ENCODE measurements at regions not wholly inside any gene's neighbourhood (a gene's known extent, or its start where the extent isn't known, plus 50 kb on each side); places are given as distances from the start of the nearest gene placed in this dataset.

DNA sequence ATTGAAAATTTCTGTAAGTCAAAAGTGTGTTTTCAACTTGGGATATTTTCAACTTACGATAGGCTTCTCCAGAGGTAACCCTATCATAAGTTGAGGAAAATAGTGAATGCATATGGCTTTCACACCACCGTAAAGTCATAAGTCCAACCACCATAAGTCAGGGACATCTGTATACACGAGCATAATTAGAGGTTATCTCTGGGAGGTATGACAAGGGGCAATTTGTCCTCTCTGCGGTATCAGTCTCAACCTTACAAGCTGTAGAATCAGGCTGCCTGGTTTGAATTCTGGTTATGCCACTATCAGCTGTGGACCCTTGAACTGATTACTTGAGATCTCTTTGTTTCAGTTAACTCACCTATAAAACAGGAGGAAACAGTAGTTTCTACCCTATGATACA, 202.9 kb upstream of the JARID2 start:
- 97 to 99% methylated on average over 4 of the region's 4 CpGs for WGBS, 2 experiments

DNA sequence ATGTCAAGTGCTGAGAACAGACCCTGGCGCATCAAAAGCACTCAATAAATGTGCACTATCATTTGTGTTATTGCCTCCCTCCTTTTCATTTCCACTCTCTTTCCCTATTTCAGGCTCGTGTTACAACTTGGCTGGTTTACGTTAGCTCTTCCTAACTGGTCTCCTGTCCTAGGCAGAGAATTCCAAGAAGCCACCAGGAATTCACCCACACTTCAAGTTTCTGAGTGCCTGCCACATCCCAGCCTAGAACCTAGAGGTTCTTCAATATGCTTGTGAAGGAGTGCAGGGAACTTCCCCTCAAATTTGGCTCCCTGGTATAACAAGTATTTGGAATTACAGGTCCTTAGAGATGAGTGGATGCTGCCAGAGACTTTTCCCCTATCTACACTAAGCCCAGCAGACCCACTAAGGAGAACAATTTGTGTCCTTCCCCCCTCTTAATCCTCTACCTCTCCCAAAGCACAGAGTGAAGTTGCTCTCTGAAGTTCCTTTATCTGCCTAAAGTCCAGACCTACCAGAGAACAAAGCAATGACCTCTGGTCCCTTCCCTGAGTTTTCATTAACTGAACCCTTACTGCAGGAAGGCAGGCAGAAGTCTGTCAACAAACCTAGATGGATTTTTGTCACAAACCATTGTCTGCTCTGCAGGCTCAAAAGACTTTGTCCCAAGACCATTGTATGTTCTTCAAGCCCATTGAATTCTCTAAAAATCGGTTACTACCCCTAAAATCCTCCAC, 201.6 kb upstream of the JARID2 start:
- H3K9me3 ChIP-seq (ENCODE audit: control insufficient read depth, low read length): no peaks in the 10 kb centered on the region
- H3K36me3 ChIP-seq (ENCODE audit: control insufficient read depth, insufficient read depth, low read length): no peaks in the 10 kb centered on the region
- WGBS, 2 experiments: 83% methylated on average over 4 of the region's 4 CpGs
- no peaks in the 10 kb centered on the region for H3K4me1 ChIP-seq (ENCODE audit: control insufficient read depth, insufficient read depth, low read length)
- no peaks in the 10 kb centered on the region for H3K27me3 ChIP-seq (ENCODE audit: control insufficient read depth, insufficient read depth, low read length, poor library complexity, severe bottlenecking)
- H3K27ac ChIP-seq (ENCODE audit: insufficient read depth, low read depth, low read length, poor library complexity, severe bottlenecking): no peak overlapping the region
- no peak overlapping the region for H3K4me3 ChIP-seq (ENCODE audit: insufficient read depth, low read depth, low read length)

More for the DNA sequence above, 202.9 kb upstream of the JARID2 start:
- no peaks in the 10 kb centered on the region for H3K9me3 ChIP-seq (ENCODE audit: control insufficient read depth, low read length)
- no peaks in the 10 kb centered on the region for H3K27me3 ChIP-seq (ENCODE audit: control insufficient read depth, insufficient read depth, low read length, poor library complexity, severe bottlenecking)
- no peaks in the 10 kb centered on the region for H3K4me1 ChIP-seq (ENCODE audit: control insufficient read depth, insufficient read depth, low read length)
- H3K36me3 ChIP-seq (ENCODE audit: control insufficient read depth, insufficient read depth, low read length): no peaks in the 10 kb centered on the region
- H3K27ac ChIP-seq (ENCODE audit: insufficient read depth, low read depth, low read length, poor library complexity, severe bottlenecking): no peak overlapping the region
- H3K4me3 ChIP-seq (ENCODE audit: insufficient read depth, low read depth, low read length): no peak overlapping the region

DNA sequence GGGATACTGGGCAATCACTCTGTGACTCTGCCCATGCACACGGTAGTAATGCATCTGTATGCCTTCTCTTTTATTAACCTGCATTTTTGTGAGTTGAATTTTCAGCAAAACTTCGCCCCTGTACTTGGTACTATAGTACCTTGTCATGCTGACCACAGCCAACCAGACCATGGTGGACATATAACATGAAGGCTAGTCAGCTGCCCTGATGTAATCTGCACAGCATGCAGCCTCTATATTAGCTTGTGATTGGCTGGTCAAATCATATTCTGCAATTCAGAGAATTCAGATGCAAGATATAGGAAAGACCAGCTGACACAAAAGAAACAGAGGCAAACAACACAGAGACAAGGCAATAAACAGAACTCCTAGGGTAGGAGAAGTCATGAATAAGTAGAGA, 200.9 kb upstream of the JARID2 start:
- no peaks in the 10 kb centered on the region for H3K9me3 ChIP-seq (ENCODE audit: control insufficient read depth, low read length)
- H3K4me1 ChIP-seq (ENCODE audit: control insufficient read depth, insufficient read depth, low read length): no peaks in the 10 kb centered on the region
- H3K36me3 ChIP-seq (ENCODE audit: control insufficient read depth, insufficient read depth, low read length): no peaks in the 10 kb centered on the region
- H3K4me3 ChIP-seq (ENCODE audit: insufficient read depth, low read depth, low read length): no peak overlapping the region
- no peaks in the 10 kb centered on the region for H3K27me3 ChIP-seq (ENCODE audit: control insufficient read depth, insufficient read depth, low read length, poor library complexity, severe bottlenecking)
- H3K27ac ChIP-seq (ENCODE audit: insufficient read depth, low read depth, low read length, poor library complexity, severe bottlenecking): no peak overlapping the region
- WGBS, 2 experiments: 87 to 96% methylated on average over 2 of the region's 2 CpGs

DNA sequence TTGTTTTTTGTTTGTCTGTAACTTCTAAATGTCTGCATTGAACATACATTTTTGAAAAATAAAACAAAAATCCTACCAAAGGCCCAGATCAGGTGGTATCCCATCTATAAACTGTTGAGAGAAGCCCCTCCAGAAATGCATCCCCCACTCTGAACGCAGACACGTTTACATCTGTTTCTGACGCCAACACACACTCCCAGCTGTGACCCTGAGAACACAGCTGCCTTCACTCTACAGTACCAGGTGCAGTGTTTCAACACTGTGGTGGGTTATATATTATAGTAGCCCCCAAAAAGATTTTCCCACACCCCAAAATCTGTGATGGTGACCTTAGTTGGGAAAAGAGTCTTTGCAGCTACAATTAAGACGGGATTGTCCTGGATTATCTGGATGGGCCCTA, 199.1 kb upstream of the JARID2 start:
- H3K27ac ChIP-seq (ENCODE audit: insufficient read depth, low read depth, low read length, poor library complexity, severe bottlenecking): no peak overlapping the region
- H3K4me1 ChIP-seq (ENCODE audit: control insufficient read depth, insufficient read depth, low read length): no peaks in the 10 kb centered on the region
- no peaks in the 10 kb centered on the region for H3K36me3 ChIP-seq (ENCODE audit: control insufficient read depth, insufficient read depth, low read length)
- H3K4me3 ChIP-seq (ENCODE audit: insufficient read depth, low read depth, low read length): no peak overlapping the region
- 92 to 94% methylated on average over 4 of the region's 4 CpGs for WGBS, 2 experiments
- H3K9me3 ChIP-seq (ENCODE audit: control insufficient read depth, low read length): no peaks in the 10 kb centered on the region
- H3K27me3 ChIP-seq (ENCODE audit: control insufficient read depth, insufficient read depth, low read length, poor library complexity, severe bottlenecking): no peaks in the 10 kb centered on the region

DNA sequence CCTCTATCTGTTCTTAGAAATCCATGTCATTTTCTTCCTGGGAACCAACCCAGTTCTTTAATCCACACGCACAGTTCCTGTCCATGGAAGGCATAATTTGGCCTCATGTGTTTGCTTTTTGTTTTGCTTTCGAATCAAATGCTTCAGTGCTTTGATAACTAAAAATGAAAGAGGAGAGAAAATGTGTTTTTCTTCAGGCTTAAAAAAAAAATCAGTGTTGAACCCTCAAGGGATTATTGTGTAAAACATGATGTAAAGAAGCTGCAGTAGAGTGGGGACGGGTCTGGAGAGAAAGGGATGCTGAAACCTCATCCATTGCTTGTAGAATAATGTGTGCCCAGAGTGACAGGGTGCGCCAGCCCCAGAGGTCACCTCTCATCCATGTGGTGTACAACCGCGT, 197.5 kb upstream of the JARID2 start:
- Histone ChIP-seq H3K4me3 (ENCODE audit: insufficient read depth, low read depth, low read length) (no peak overlapping the region), H3K27me3 (ENCODE audit: control insufficient read depth, insufficient read depth, low read length, poor library complexity, severe bottlenecking) (no peaks in the 10 kb centered on the region), H3K9me3 (ENCODE audit: control insufficient read depth, low read length) (no peaks in the 10 kb centered on the region), H3K4me1 (ENCODE audit: control insufficient read depth, insufficient read depth, low read length) (no peaks in the 10 kb centered on the region), H3K36me3 (ENCODE audit: control insufficient read depth, insufficient read depth, low read length) (no peaks in the 10 kb centered on the region), H3K27ac (ENCODE audit: insufficient read depth, low read depth, low read length, poor library complexity, severe bottlenecking) (no peak overlapping the region)
- 94 to 95% methylated on average over 6 of the region's 6 CpGs for WGBS, 2 experiments

DNA sequence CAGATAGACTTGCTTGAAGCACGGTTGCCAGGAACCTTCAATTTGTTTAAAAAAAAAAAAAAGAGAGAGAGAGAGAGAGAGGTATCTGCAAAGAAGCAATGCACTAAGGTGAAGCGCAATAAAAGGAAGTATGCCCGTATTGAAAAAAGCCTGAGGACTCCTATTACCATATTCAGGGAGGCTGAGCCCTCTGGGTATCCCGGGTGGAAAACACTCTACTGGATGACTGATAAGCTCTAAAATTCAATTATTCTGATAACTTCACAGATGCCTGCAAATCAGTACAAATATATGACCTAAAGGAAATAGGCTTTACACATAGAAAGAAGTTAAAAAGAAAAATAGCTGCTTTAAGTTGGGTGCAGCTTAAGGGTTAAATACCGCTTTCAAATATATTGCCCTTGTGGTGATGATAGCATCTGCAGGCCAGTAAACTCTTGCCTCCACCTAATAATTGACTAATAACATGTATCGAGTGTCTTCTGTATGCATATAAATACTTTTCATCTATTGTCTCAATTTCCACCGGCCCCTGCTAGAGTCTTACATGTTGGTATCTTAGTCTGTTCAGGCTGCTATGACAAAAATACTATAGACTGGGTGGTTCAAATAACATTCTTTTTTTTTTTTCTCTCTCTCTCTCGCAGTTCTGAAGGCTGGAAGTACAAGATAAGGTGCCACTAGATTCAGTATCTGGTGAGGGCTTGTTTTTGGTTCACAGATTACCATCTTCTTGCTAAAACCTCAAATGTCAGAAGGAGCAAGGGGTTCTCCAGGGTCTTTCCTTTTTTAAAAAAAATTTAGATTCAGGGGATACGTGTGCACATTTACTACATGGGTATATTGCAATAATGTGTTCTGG, 187.4 kb upstream of the JARID2 start:
- no peaks in the 10 kb centered on the region for H3K27me3 ChIP-seq (ENCODE audit: control insufficient read depth, insufficient read depth, low read length, poor library complexity, severe bottlenecking)
- WGBS, 2 experiments: 89 to 94% methylated on average over 7 to 9 of the region's 9 CpGs
- no peaks in the 10 kb centered on the region for H3K9me3 ChIP-seq (ENCODE audit: control insufficient read depth, low read length)
- no peak overlapping the region for H3K27ac ChIP-seq (ENCODE audit: insufficient read depth, low read depth, low read length, poor library complexity, severe bottlenecking)
- no peaks in the 10 kb centered on the region for H3K36me3 ChIP-seq (ENCODE audit: control insufficient read depth, insufficient read depth, low read length)
- H3K4me3 ChIP-seq (ENCODE audit: insufficient read depth, low read depth, low read length): no peak overlapping the region
- no peaks in the 10 kb centered on the region for H3K4me1 ChIP-seq (ENCODE audit: control insufficient read depth, insufficient read depth, low read length)

DNA sequence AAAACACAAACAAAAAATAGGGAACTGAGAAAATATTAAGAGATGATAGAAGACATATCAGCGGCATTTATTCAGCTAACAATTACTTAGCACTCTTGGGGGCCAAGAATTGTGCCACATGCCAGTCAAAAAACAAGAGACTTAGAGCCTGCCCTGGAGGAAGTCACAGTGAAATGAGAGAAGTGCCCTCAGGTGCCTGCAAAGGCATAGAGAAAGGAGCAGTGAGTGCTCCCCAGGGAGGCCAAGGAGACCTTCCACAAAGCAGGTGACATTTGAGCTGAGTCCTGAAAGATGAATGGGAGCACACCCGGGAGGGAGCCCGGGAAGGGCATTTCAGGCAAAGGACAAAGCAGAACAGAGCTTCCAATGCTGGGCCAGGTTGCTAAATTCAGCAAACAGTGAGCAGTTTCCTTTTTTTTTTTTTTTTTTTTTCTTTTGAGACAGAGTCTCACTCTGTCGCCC, 184.7 kb upstream of the JARID2 start:
- no peaks in the 10 kb centered on the region for H3K9me3 ChIP-seq (ENCODE audit: control insufficient read depth, low read length)
- no peaks in the 10 kb centered on the region for H3K36me3 ChIP-seq (ENCODE audit: control insufficient read depth, insufficient read depth, low read length)
- WGBS, 2 experiments: 27 to 28% methylated on average over 4 of the region's 4 CpGs
- no peak overlapping the region for H3K27ac ChIP-seq (ENCODE audit: insufficient read depth, low read depth, low read length, poor library complexity, severe bottlenecking)
- no peak overlapping the region for H3K4me3 ChIP-seq (ENCODE audit: insufficient read depth, low read depth, low read length)
- H3K27me3 ChIP-seq (ENCODE audit: control insufficient read depth, insufficient read depth, low read length, poor library complexity, severe bottlenecking): no peaks in the 10 kb centered on the region
- H3K4me1 ChIP-seq (ENCODE audit: control insufficient read depth, insufficient read depth, low read length): no peaks in the 10 kb centered on the region

DNA sequence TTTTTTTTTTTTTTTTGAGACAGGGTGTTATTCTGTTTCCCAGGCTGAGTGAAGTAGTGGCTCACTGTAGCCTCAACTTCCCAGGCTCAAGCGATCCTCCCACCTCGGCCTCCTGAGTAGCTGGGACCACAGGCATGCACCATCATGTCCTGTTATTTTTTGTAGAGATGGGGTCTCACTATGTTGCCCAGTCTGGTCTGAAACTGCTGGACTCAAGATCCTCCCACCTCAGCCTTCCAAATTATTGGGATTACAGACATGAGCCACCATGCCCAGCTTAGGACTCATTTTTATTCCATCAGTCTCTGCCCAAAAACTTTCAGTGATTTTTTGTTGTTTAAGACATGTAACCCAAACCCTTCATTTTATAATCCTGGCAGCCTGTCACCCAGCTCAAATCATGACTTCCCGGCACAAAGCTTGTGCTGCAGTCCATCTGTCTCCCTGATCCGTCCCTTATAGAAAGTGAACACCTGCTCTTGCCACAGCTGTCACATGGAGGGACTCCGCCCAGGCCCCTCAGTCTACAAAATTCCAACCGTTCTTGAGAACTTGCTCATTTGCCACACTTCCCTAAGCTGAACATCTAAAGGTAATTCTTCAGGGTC, 183.9 kb upstream of the JARID2 start:
- no peak overlapping the region for H3K27ac ChIP-seq (ENCODE audit: insufficient read depth, low read depth, low read length, poor library complexity, severe bottlenecking)
- no peak overlapping the region for H3K4me3 ChIP-seq (ENCODE audit: insufficient read depth, low read depth, low read length)
- 93% methylated on average over 6 of the region's 6 CpGs for WGBS, 2 experiments
- H3K27me3 ChIP-seq (ENCODE audit: control insufficient read depth, insufficient read depth, low read length, poor library complexity, severe bottlenecking): no peaks in the 10 kb centered on the region
- H3K36me3 ChIP-seq (ENCODE audit: control insufficient read depth, insufficient read depth, low read length): no peaks in the 10 kb centered on the region
- H3K4me1 ChIP-seq (ENCODE audit: control insufficient read depth, insufficient read depth, low read length): no peaks in the 10 kb centered on the region
- no peaks in the 10 kb centered on the region for H3K9me3 ChIP-seq (ENCODE audit: control insufficient read depth, low read length)

DNA sequence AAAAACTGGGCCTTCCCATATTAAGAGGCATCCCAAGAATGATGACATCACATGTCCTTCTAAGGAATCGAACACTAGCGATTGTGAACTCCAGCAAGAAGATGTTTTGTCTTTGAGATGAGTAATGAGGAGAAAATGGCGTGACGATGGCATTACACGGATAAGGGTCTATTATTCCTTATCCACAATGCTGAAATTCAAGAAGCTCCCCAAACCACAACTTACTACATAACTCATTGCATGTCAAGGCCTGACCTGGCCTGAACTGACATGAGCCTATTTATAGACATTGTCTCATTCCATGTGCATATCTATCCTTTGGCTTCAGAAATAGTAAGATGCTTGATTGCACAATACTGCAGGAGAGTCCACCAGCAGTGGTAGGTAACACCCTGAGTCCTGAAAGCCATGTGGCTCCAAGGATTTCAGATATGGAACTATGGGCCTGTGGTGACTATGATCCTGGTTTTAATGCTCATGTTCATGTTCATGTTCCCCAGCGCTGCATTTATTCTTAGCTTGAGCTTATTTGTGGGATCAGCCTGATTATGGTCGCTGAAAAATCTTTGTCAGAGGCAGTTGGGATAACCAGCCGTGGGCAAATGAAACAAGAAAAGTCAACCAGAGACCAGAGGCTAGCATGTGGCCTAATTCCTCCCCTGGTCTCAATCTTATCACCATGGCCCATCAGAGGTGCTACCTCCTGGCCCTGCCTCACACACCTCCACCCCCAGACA, 183.2 kb upstream of the JARID2 start:
- H3K4me3 ChIP-seq (ENCODE audit: insufficient read depth, low read depth, low read length): no peak overlapping the region
- no peak overlapping the region for H3K27ac ChIP-seq (ENCODE audit: insufficient read depth, low read depth, low read length, poor library complexity, severe bottlenecking)
- no peaks in the 10 kb centered on the region for H3K27me3 ChIP-seq (ENCODE audit: control insufficient read depth, insufficient read depth, low read length, poor library complexity, severe bottlenecking)
- no peaks in the 10 kb centered on the region for H3K9me3 ChIP-seq (ENCODE audit: control insufficient read depth, low read length)
- 94% methylated on average over 8 of the region's 8 CpGs for whole genome bisulfite sequencing, 2 experiments
- H3K36me3 ChIP-seq (ENCODE audit: control insufficient read depth, insufficient read depth, low read length): no peaks in the 10 kb centered on the region
- H3K4me1 ChIP-seq (ENCODE audit: control insufficient read depth, insufficient read depth, low read length): no peaks in the 10 kb centered on the region
